ENCODE measurements at regions not wholly inside any gene's neighbourhood (a gene's known extent, or its start where the extent isn't known, plus 50 kb on each side); places are given as distances from the start of the nearest gene placed in this dataset.

DNA sequence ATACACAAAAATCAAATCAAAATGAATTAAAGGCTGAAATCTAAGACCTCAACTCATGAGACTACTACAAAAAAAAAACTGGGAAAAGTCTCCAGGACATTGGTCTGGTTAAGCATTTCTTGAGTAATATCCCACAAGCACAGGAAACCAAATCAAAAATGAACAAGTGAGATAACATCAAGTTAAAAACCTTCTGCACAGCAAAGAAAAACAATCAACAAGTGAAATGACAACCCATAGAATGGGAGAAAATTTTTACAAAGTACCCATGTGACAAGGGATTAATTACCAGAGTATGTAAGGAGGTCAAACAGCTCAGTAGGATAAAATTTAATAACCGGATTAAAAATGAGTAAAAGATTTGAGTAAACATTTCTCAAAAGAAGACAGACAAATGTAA is 338.7 kb downstream of the SLC16A7 start:
- DNase-seq = no peak

DNA sequence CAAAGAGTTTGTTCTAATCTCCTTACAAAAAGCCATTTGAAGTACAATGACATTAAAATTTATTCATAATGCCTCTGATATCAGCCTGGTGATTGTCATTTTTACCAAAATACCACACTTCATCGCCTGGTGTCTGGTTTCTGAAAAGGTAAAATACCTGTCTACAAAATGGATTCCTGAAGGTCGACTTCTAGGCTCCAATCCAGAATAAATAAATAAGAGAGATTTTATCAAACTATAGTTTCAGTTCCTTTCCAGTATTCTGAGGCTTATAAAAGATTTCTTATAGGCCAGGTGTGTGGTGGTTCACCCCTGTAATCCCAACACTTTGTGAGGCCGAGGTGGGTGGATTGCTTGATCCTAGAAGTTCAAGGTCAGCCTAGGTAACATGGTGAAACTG is 340.7 kb downstream of the SLC16A7 start:
- DNase-seq = no peak

DNA sequence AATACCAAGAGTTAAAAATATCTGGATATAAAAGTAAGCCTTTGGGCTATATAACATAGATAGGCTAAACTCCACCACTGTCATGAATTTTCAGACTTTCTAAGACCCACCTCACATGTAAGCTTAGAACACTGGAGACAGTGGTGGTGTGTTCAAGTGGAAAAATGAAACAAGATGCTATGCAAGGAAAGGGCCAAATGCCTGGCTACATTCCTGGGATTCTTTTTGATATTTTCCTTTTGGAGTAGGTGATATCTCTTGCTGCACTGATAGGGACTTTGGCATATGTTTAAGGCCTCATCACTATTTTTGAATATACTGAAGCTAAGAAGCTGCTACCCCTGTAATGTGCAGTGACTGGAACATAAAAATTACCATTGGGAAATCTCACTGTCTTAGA is 341.3 kb downstream of the SLC16A7 start:
- no peak for DNase-seq

DNA sequence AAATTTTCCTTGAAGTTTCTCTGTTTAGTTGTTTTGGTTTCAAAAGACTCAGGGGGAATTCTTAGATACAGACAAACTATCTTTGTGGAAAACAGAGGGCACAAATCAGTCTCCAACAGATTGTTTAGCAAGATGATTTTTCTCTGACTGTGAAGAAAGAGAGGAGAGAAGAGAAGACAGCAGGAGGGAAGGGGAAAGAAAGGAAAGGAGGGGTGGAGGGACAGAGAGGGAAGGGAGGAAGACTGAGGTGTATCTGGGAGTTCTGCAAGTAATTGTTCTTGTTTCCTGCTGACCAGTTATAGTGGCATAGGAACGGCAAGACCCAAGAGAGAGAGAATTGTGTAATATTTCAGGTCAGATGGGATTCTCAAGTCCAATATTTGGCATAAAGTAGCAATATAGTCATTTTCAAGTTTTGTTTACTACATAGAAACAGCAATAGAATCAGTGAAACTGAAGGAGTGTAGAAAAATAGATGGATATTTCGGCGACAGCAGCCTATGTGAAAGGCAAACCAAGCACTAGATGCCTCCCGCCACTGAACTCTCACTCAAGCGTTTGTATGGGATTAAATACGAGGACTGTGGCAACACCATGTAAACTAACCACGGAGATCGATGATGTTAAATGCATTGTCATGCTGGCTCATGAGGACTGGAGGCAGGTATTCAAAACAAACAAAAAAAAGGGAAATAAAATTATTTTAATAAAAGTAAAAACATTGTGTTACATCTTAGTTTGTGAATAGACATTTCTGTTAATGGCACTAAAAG is 342.5 kb downstream of the SLC16A7 start:
- no peak for DNase-seq

DNA sequence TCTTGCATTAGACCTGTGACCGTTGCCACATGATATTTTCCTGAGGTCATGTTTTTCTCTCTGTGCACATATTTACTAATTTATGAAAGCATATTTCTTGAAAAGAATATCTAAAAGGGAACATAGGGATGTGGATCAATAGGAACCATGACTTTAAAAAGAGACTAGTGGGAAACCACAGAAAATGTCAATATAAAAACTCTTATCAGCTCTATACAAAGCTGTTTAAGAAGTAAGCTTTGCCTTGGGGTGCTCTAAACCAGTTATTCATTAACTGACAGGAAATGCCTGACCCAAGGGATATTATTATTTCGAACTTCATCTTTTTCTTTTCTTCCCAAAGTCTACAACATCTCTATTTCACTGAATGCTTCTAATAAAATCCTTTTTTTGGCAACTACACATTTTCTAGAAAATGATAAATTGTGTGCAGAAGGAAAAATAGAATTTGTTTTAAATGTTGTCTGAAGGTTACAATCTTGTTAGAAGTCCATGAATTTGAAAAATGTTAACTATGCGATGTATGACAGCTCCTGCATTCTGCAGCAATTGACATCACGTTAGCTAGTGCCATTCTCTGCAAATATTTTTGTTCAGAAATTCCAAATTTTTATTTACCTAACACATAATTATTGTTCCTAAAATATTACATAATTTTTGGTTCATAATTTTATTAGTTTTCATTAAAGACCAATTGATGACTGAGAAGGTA is 345.0 kb downstream of the SLC16A7 start:
- DNase-seq = no peak

DNA sequence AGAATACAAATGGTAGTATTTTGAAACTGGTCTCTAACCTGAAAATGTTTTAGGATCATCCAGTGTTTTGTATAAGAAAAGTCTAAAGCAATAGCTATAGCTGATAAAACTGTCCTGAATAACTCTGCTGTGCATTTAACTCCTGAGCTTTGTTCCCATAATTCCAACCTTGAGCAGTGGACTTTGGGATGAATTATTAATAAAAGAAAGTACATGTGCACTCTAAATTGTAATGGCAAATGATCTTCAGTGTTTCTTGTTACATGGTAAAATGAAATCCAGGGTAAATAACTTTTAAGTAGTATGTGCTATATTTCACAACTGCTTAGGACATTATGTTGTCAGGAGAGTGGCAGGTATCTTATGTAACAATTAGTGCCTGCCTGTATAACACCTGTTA is 345.6 kb downstream of the SLC16A7 start:
- no peak for DNase-seq

DNA sequence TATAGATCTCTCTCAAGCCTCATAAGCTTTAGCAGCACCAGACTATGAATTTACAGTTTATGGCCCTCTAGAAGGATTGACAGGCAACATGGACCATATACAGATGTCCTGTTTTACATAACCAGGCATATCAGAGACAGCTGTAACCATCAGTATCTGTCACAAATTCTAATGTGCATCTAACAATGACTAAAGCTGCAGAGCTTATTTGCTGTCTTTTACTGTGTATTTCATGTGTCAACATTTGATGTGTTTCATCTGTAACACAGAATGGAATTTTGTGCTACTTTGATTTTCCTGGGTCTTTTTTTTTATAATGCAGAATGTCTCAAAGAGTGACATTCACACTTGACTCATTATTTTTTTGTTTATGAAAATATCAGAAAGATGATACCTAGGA is 348.3 kb downstream of the SLC16A7 start:
- DNase-seq = no peak

DNA sequence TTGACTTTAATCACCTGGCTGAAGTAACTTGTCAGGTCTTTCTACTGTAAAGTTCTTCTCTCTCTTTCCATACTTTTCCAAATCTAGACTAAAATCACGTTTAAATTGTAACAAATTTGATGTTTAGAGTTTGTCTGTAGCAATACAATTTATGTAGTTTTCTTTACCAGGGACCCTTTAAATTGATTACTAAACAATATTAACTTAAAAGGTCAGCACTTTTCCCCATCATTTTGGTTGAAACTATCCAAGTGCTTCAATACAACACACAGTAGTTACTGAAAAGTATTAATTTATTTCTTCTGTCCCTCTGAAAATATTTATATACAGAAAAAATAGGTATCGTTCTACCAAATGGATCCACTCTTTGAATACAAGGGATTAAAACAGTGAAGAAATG is 350.8 kb downstream of the SLC16A7 start:
- DNase-seq = no peak

DNA sequence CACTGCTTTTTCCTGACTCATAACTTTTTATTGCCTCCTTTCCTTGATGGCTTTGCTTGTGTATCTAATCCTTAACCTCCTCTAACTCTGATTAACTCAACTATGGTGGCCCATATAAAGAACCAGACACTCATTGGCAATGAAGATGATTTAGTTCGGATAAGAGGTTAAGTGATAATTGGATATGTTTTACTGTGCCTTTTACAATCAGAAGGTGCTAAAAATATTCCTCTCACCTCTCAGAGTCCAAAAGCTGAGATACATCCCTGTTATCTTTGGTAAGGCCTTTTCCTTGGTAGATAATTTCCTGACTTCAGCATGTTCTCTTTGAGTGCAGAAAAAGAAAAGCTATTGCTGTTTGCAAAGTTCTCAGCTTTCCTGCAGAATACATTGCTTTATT is 367.7 kb downstream of the SLC16A7 start:
- no peak for DNase-seq

DNA sequence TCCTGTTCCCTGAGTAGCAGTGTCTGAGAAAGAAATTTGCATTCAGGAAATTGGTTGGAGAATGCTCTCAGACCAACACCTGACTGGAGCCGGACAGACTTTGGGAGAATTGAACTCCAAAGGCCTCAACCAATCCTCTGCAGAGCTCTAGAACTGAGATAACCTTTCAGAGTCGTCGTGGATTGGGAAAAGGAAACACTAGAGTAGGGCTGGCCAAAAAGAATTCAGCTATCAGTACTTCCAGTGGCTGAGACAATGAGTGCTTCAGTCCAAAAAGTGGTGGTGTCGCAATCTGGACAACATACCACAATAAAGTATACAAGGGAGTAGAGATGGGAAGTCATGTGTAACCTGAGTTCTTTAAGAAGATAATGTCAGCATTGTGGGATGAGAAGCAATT is 377.1 kb downstream of the SLC16A7 start:
- no peak for DNase-seq

DNA sequence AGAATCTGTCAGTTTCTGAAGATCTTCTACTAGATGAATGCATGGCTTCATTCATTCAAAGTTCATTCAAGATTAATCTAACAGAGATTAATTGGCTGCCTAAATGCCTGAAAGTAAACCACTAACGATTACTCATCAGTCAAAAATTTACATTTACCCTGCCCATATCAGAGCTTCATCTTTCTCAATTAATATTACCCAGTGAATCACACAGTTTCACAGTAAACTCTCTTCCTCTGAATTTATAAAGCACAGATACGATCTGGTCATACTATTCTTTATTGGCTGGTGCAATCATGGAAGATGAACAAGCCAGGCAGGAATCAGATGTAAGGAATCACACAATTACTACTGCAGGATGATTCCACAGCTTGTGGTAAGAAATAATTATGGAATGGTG is 377.7 kb downstream of the SLC16A7 start:
- no peak for DNase-seq

DNA sequence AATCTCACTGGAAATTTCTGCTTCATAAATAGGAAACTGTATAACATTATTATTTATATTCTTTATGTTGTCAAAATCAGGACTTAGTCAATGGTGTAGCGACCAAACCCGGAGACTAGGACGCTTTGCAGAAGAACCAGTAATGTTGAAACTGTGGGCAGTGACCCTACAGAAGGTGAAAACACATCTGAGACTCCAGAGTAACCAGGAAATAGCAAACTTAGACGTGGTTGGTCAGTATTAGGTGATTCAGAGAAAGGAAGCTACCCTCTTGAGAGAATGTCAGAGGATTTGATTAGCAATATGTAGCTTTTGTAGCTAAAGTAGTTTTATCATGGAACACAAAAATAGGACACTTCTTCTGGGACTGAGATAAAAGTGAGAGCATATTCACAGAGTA is 381.9 kb downstream of the SLC16A7 start:
- no peak for DNase-seq

DNA sequence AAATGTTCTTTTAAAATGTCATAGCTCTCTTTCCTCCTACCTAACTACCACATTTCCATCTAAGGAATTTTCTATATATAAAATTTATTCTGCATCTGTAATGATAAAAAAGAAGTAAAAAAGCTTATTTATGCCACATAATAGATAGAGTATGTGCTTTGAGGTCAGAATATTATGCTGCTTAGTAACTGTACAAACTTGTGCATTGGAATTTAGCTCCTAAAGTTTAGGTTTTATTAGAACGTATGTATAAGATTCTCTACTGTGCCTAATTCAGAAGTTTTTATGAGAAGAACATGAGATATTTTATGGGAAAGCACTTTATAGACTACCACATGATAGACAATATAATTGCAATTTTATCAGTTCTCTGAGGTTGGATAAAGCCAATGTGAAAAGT is 384.6 kb downstream of the SLC16A7 start:
- no peak for DNase-seq

DNA sequence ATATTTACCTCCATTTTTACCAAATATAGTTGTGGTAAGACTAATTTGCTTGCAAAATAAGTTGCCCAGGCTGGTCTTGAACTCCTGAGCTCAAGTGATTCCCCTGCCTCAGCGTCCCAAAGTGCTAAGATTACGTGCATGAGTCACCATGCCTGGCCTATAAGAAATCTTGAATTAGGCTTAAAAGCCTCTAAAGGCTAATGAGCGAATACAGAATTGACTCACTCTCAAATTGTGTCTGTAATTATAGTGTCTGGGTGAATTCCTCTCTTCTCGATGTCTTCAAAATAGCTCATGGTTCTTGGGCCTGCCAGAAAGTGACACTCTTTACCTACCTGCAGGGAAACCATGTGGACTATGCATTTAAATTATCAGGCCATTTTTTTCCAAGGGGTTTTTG is 403.5 kb downstream of the SLC16A7 start:
- no peak for DNase-seq

DNA sequence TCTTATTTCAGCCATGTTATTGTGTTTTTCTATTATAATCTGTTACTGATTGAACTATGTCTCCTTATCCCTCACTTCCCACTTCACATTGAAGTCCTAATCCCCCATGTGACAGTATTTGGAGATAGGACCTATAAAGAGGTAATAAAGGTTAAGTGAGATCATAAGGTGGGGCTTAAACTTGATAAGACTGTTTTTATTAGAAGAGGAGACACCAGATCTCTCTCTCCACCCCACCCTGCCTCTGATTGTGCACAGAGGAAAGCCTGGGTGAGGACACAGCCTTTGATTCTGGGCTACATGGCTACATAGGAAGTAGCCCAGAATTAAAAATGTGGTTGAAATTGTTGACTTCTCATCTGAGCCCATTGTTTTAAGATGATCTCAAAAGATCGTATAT is 414.7 kb downstream of the SLC16A7 start:
- no peak for DNase-seq

DNA sequence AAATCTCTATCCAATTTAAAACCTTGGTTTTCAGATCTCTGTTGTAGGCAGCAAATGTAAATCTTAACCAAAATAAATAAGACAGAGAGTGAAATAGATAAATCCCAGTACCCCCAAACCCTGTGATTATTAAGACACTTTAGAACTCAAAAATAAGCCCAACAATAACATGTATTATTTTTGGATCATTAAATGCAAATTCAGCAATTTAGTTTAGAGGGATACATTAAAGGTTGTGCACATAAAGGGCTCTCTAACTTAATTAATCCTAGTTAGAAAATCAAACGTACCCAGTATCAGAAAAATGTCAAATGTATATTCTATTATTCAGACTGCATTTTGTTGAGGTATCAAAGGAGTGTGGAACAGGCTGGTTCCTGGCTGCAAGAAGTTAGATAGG is 416.8 kb downstream of the SLC16A7 start:
- no peak for DNase-seq

DNA sequence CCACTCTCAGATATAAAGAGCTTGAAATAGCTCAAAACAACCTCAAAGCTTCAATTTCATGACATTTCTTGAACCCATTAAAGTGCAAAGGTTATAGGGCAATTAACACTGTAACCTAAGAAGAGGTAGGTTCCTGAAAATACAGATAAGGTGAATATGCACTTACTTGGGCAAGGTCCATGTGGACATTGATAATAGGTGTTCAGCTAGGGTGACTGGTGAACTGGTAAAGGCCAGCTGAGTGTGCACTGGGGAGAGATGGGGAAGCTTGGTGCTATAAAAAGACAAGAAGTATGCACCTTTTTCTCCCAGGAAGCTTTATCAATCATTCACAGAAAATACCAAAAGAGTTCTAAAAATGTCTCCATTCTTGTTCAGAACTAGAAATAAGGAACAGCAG is 418.6 kb downstream of the SLC16A7 start:
- DNase-seq = no peak

DNA sequence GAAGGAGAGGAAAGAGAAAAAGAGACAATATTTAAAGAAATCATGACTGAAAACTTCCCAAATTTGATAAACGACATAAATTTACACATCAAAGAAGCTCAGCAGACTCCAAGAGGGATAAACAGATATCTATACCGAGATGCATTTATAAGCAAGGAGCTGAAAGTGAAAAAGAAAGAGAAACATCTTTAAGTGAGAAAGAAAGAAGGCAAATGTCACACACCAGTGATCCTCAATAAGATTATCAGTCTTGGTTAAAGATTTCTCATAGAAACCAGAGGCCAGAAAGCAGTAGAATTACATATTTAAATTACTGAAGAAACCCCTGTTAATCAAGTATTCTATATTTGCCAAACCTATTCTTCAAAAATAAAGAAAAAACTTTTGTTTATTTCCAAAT is 424.2 kb downstream of the SLC16A7 start:
- DNase-seq = no peak

DNA sequence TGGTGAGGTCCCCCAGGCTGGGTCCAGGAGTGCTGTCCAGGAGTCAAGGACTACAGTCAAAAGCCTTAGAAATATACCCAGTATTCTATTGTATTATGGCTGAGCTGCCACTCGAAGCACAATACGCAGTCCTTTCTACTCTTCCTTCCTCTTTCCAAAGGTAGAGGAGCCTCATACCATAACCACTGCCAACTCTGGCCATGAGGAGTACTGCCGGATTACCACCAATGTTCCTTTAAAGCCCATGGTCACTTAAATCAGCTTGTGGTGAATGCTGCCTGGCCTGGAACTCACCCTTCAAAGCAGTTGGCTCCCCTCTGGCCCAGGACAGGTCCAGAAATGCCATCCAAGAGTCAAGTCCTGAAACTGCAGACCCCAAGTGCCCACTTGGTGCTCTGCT is 425.4 kb downstream of the SLC16A7 start:
- no peak for DNase-seq

DNA sequence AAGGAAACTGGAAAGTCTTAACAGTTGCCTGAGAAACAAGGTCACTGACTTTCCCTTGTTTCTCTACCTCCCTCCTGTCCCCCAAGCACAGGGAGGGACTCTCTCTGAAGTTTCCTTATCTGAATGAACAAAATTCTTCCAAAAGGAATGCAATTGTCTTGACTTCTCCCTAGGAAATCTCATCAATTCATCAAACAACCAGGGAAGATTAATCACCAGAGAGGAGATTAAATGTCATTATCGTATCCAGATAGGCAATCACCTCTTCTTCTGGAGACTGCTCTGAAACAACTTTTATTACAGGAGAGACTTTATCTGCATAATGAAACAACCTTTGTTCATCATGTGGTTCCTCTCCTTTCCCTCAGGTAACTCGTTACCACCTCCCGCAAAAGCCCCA is 431.4 kb downstream of the SLC16A7 start:
- DNase-seq = no peak

DNA sequence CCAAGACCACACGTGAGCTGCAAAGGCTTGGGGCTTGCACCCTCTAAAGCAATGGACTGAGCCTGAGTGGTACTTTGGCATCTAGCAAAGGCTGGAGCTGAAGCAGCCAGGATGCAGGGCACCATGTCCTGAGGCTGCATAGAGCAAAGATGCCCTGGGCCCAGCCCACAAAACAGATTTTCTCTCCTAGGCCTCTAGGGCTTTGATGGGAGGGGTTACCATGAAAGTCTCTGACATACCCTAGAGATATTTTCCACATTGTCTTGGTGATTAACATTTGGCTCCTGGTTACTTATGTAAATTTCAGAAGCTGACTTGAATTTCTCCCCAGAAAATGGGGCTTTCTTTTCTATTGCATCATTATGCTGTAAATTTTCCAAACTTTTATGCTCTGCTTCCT is 438.3 kb downstream of the SLC16A7 start:
- no peak for DNase-seq

DNA sequence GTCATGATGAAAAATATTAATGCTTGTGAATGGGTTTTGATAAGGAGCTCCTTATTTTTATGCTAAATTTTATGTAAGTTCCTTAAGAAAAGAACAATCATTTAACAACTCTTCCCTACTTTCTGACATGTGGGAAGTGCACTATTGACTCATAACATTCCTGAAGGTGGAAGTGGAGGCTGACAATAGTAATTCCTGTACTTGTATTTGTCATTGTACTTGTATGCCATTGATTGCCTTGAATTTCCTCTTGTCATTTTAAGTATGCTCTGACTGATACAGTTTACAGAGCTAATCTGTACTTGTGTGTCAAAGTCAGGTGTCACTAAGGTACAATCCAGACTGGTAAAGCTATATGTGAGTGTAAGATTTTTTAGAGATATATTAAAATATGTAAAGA is 440.0 kb downstream of the SLC16A7 start:
- DNase-seq = no peak

DNA sequence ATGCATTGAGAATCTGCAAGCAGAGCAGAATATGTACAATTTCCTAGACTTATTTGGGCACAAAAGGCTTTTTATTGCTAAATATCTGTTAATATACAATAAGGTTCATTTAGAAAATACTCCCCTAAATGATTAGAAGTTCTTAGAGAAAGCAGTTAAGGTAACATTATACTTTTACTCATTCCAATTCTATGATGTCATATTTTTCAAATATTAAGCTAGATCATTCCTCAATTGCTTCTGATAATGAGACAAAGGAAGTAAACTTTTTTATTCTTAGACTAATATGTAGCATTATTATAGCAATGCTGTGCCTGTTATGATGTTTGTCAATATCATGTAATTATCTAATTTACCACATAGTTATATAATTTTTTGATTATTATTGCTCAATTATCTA is 447.0 kb downstream of the SLC16A7 start:
- DNase-seq = no peak

DNA sequence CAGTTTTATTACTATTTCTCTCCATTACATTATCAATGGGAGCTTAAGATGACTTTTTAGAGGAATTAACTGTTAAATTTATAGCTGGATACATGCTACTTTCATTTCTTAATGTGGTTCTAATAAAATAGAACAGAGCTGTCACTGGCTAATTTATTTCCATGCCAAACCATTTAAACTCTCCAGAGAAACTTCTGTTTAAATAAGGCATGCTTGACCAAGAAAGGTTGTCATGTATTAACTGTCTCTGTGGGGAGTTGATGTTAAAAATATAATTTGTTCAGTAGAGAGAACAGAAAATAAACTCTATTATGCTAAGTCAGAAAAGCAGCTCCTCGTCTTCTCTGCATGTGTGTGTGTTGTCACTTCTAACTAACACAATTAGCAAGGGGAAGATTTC is 447.4 kb downstream of the SLC16A7 start:
- DNase-seq = no peak

DNA sequence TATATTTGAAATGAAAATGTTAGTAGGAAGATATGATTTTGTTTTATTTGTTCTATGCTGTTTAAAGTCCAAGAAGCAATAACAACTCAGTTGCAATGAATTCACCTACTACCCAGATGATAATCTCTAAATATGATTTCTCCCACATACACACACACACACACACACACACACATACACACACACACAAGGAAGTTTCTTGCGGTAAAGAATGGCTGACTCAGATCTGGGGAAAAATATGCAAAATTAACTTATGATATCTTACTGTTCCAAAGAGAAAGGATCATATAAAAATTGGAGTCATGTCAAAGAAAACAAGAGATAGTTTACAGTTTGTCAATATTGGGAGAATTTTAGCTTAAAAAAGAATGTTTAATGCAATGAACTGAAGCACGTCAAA is 456.7 kb downstream of the SLC16A7 start:
- DNase-seq = no peak
